Nephron progenitor cell (in vitro differentiated cells): ENCODE measurements at regions not wholly inside any gene's neighbourhood (a gene's known extent, or its start where the extent isn't known, plus 50 kb on each side); places are given as distances from the start of the nearest gene placed in this dataset.

Experiments used
- DNase-seq: peaks from one replicate; pipeline ENCODE4 v3.0.0; 2021
- H3K27ac Mint-ChIP-seq: 2 replicates; pipeline ENCODE4 v1.8.0; 2021; ENCODE audit warnings: mild to moderate bottlenecking, moderate library complexity, mixed read lengths
- H3K27me3 Mint-ChIP-seq: 2 replicates; pipeline ENCODE4 v1.8.0; 2021; ENCODE audit warnings: mild to moderate bottlenecking, low read depth, mixed read lengths; ENCODE audit not compliant: poor library complexity
- H3K36me3 Mint-ChIP-seq: 2 replicates; pipeline ENCODE4 v1.8.0; 2021; ENCODE audit warnings: low read depth, mixed read lengths
- H3K4me1 Mint-ChIP-seq: 2 replicates; pipeline ENCODE4 v1.8.0; 2021; ENCODE audit warnings: mixed read lengths
- H3K4me3 Mint-ChIP-seq: 2 replicates; pipeline ENCODE4 v1.8.0; 2021; ENCODE audit warnings: mild to moderate bottlenecking, moderate library complexity, mixed read lengths
- H3K9me3 Mint-ChIP-seq: 2 replicates; pipeline ENCODE4 v1.8.0; 2021; ENCODE audit warnings: mild to moderate bottlenecking, moderate library complexity, mixed read lengths
- CTCF ChIP-seq: fragments of 200-600 bp; sonication (generic); IDR thresholded peaks from 2 replicates; pipeline ENCODE4 v1.5.0; 2021; ENCODE audit warnings: antibody characterized with exemption

GRCh38 chr9:79308012-79308411 is 263.8 kb upstream of the TLE4 start:
- Mint-ChIP-seq H3K9me3 (no peaks in the 10 kb centered on the region), H3K27me3 (peaks cover 2% of the 10 kb centered on the region), H3K4me1 (peaks cover 11% of the 10 kb centered on the region), H3K36me3 (no peaks in the 10 kb centered on the region), H3K27ac (no peak overlapping the region), H3K4me3 (no peak overlapping the region)
- TF ChIP-seq CTCF, result no peak
- DNase-seq, result no peak

GRCh38 chr9:79312686-79313421 is 258.9 kb upstream of the TLE4 start:
- Mint-ChIP-seq H3K27ac (peak overlapping the region; percentile 53), H3K27me3 (no peaks in the 10 kb centered on the region), H3K36me3 (no peaks in the 10 kb centered on the region), H3K4me1 (peaks cover 23% of the 10 kb centered on the region), H3K4me3 (no peak overlapping the region), H3K9me3 (no peaks in the 10 kb centered on the region)
- no peak for TF ChIP-seq CTCF
- no peak for DNase-seq

GRCh38 chr9:79325501-79325900 is 246.3 kb upstream of the TLE4 start:
- no peaks in the 10 kb centered on the region for H3K27me3 Mint-ChIP-seq
- no peak overlapping the region for H3K27ac Mint-ChIP-seq
- no peaks in the 10 kb centered on the region for H3K4me1 Mint-ChIP-seq
- no peak for TF ChIP-seq CTCF
- H3K4me3 Mint-ChIP-seq, result no peak overlapping the region
- no peak for DNase-seq
- H3K9me3 Mint-ChIP-seq, result peaks cover 12% of the 10 kb centered on the region
- no peaks in the 10 kb centered on the region for H3K36me3 Mint-ChIP-seq

- Mint-ChIP-seq H3K4me1 (peaks cover 13% of the 10 kb centered on the region), H3K9me3 (no peaks in the 10 kb centered on the region), H3K36me3 (no peaks in the 10 kb centered on the region), H3K27me3 (peaks cover 5% of the 10 kb centered on the region), H3K4me3 (no peak overlapping the region), H3K27ac (no peak overlapping the region)
- no peak for DNase-seq
- no peak for TF ChIP-seq CTCF
Measured at GRCh38 chr9:79329861-79330260, 241.9 kb upstream of the TLE4 start.

GRCh38 chr9:79334001-79334400 is 237.8 kb upstream of the TLE4 start:
- Mint-ChIP-seq H3K27me3 (peaks cover 5% of the 10 kb centered on the region), H3K27ac (peak overlapping the region; percentile 59), H3K4me1 (peaks cover 13% of the 10 kb centered on the region), H3K9me3 (peaks cover 35% of the 10 kb centered on the region), H3K4me3 (no peak overlapping the region), H3K36me3 (peaks cover 17% of the 10 kb centered on the region)
- TF ChIP-seq CTCF, result no peak
- DNase-seq, result no peak

- DNase-seq, result no peak
- Mint-ChIP-seq H3K27ac (peak overlapping the region; percentile 59), H3K4me3 (no peak overlapping the region), H3K4me1 (peaks cover 13% of the 10 kb centered on the region), H3K9me3 (peaks cover 40% of the 10 kb centered on the region), H3K36me3 (peaks cover 17% of the 10 kb centered on the region), H3K27me3 (peaks cover 5% of the 10 kb centered on the region)
- no peak for TF ChIP-seq CTCF
Measured at GRCh38 chr9:79334711-79335110, 237.1 kb upstream of the TLE4 start.
